ENCODE measurements at regions not wholly inside any gene's neighbourhood (a gene's known extent, or its start where the extent isn't known, plus 50 kb on each side); places are given as distances from the start of the nearest gene placed in this dataset.

DNA sequence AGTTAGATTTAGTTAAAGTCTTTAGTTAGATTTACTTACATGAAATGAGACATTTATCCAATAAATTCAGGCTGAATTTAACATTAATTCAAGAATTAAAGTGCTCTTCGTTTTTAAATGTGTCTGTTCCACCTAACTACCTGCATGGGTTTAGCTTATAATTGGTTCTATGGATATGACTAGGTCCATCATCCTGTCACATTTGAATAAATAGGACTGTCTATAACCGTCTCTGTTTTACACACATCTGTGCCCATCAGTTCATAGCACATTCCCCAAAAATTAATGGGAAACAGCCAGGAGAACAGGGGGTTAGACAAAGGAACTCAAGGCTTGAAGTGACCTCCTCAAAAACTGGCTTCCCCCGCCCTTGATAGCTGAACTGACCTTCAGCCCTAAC lies 219.6 kb downstream of the MRPL39 start:
- no peak for TF ChIP-seq EZH2 (IDR thresholded peaks at IDR 0.05; ENCODE audit: insufficient read depth, poor library complexity, severe bottlenecking)
- TF ChIP-seq EZH2phosphoT487 (IDR thresholded peaks at IDR 0.05; ENCODE audit: insufficient read depth, low read depth) = no peak

Measured in GM23248 (cell line).